Stimulated activated naive B cell treated with anti-CD40 and anti-IgM and Interleukin-4, amounts not matched to agents 10 μg/mL and 1 μg/mL and 100 μg/mL, for 72 hours (primary cell): ENCODE measurements at regions not wholly inside any gene's neighbourhood (a gene's known extent, or its start where the extent isn't known, plus 50 kb on each side); places are given as distances from the start of the nearest gene placed in this dataset.

ENCODE experiments used
- ATAC-seq, 2 donors: fragments of 150-1000 bp; cut with Tn5 transposase; replicated peaks; 2 replicates each; pipeline ENCODE4 v1.10.0; 2021; ENCODE audit warnings: moderate library complexity in 1 of 2
- DNase-seq: peaks from one replicate; pipeline ENCODE4 v3.0.0; 2021
- H3K27ac Mint-ChIP-seq: one replicate; pipeline ENCODE4 v1.8.0; 2022; ENCODE audit warnings: mild to moderate bottlenecking, mixed read lengths
- H3K27me3 Mint-ChIP-seq, 2 donors: one replicate each; pipeline ENCODE4 v1.8.0; 2022; ENCODE audit warnings: mixed read lengths in 2 of 2
- H3K36me3 Mint-ChIP-seq, 2 donors: one replicate each; pipeline ENCODE4 v1.8.0; 2022; ENCODE audit warnings: mixed read lengths in 2 of 2, mild to moderate bottlenecking in 1 of 2
- H3K4me1 Mint-ChIP-seq, 2 donors: one replicate each; pipeline ENCODE4 v1.8.0; 2022; ENCODE audit warnings: mixed read lengths in 2 of 2, mild to moderate bottlenecking in 1 of 2
- H3K4me3 Mint-ChIP-seq, 2 donors: one replicate each; pipeline ENCODE4 v1.8.0; 2022; ENCODE audit warnings: mild to moderate bottlenecking in 2 of 2, mixed read lengths in 2 of 2, moderate library complexity in 1 of 2
- H3K9me3 Mint-ChIP-seq, 2 donors: one replicate each; pipeline ENCODE4 v1.8.0; 2022; ENCODE audit warnings: mixed read lengths in 2 of 2, mild to moderate bottlenecking in 1 of 2

DNA sequence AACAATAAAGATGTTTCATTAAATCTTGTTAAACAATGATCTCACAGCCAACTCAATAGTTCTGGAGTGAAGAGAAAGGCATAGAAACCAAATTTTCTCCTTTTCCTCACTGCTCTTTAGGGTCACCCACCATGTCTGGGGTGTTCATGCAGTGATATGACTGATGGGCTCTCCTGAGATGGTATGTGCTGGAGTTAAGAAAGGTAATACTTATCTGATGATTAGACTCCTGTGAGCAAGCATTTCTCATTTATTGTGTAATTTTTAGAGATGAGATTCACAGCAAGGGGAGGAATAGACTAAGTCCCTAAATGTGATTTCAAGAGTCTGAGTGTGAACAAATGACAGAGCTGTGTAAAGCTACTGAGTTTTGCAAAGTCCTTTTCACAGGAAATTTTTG is 1361.3 kb upstream of the CELF2 start:
- no peaks in the 10 kb centered on the region for H3K27me3 Mint-ChIP-seq
- H3K27ac Mint-ChIP-seq = no peak overlapping the region
- H3K9me3 Mint-ChIP-seq = peaks cover 4 to 16% of the 10 kb centered on the region in 2 donors

GRCh38 chr10:9656996-9657395 is 1360.7 kb upstream of the CELF2 start:
- Mint-ChIP-seq H3K4me1 (no peaks in the 10 kb centered on the region), H3K4me3 (no peak overlapping the region), H3K27me3 (no peaks in the 10 kb centered on the region), H3K36me3 (no peaks in the 10 kb centered on the region), H3K9me3 (peaks cover 7 to 18% of the 10 kb centered on the region in 2 donors), H3K27ac (no peak overlapping the region)
- ATAC-seq (no peak), DNase-seq (no peak)

More for the DNA sequence above, 1361.3 kb upstream of the CELF2 start:
- H3K4me3 Mint-ChIP-seq = no peak overlapping the region
- no peaks in the 10 kb centered on the region for H3K4me1 Mint-ChIP-seq
- ATAC-seq = no peak
- DNase-seq = no peak
- H3K36me3 Mint-ChIP-seq = no peaks in the 10 kb centered on the region

- ATAC-seq = no peak
- no peaks in the 10 kb centered on the region for H3K27me3 Mint-ChIP-seq
- H3K36me3 Mint-ChIP-seq = no peaks in the 10 kb centered on the region
- H3K9me3 Mint-ChIP-seq = peaks cover 7 to 16% of the 10 kb centered on the region in 2 donors
- no peak overlapping the region for H3K4me3 Mint-ChIP-seq
- no peaks in the 10 kb centered on the region for H3K4me1 Mint-ChIP-seq
- H3K27ac Mint-ChIP-seq = no peak overlapping the region
- DNase-seq = no peak
Measured at GRCh38 chr10:9657530-9657929, 1360.1 kb upstream of the CELF2 start.

DNA sequence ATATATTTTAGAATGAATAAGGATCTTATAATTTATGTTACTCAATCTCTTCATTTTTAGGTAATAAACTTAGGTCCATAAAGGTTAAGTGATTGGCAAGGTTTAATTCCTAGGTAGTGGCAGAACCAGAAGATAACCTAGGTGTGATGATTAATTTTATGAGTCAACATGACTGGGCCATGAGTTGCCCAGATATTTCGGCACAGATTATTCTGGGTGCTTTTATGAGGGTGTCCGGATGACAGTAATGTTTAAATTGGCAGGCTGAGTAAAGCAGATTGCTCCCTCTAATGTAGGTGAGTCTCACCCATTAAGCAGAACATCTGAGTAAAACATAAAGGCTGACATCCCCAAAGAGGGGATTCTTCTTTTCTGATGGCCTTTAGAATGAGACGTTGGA is 1349.3 kb upstream of the CELF2 start:
- ATAC-seq (no peak), DNase-seq (no peak)
- Mint-ChIP-seq H3K4me3 (no peak overlapping the region), H3K9me3 (no peaks in the 10 kb centered on the region), H3K4me1 (no peaks in the 10 kb centered on the region), H3K36me3 (no peaks in the 10 kb centered on the region), H3K27ac (no peak overlapping the region), H3K27me3 (no peaks in the 10 kb centered on the region)

GRCh38 chr10:9670911-9671310 is 1346.8 kb upstream of the CELF2 start:
- Mint-ChIP-seq H3K27ac (no peak overlapping the region), H3K36me3 (no peaks in the 10 kb centered on the region), H3K4me1 (no peaks in the 10 kb centered on the region), H3K4me3 (no peak overlapping the region), H3K27me3 (no peaks in the 10 kb centered on the region), H3K9me3 (no peaks in the 10 kb centered on the region)
- no peak for ATAC-seq
- DNase-seq = no peak

DNA sequence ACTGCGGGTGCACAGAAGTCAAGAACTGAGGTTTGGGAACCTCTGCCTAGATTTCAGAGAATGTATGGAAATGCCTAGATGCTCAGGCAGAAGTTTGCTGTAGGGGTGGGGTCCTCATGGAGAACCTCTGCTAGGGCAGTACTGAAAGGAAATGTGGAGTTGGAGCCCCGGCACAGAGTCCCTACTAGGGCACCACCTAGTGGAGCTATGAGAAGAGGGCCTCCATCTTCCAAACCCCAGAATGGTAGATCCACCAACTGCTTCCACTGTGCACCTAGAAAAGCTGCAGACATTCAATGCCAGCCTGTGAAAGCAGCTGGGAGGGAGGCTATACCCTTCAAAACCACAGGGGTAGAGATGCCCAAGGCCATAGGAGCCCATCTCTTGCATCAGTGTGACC is 1336.0 kb upstream of the CELF2 start:
- peaks cover 7 to 12% of the 10 kb centered on the region in 2 donors for H3K9me3 Mint-ChIP-seq
- H3K27me3 Mint-ChIP-seq = peaks cover 0 to 6% of the 10 kb centered on the region in 2 donors
- no peaks in the 10 kb centered on the region for H3K36me3 Mint-ChIP-seq
- ATAC-seq (no peak), DNase-seq (no peak)
- no peak overlapping the region for H3K27ac Mint-ChIP-seq
- H3K4me3 Mint-ChIP-seq = no peak overlapping the region
- H3K4me1 Mint-ChIP-seq = no peaks in the 10 kb centered on the region

- peaks cover 0 to 6% of the 10 kb centered on the region in 2 donors for H3K27me3 Mint-ChIP-seq
Measured at GRCh38 chr10:9682802-9683201, 1334.9 kb upstream of the CELF2 start.

GRCh38 chr10:9684186-9684585 is 1333.5 kb upstream of the CELF2 start:
- peaks cover 7 to 11% of the 10 kb centered on the region in 2 donors for H3K9me3 Mint-ChIP-seq
- DNase-seq (no peak), ATAC-seq (no peak)
- H3K27me3 Mint-ChIP-seq = peaks cover 0 to 6% of the 10 kb centered on the region in 2 donors
- no peaks in the 10 kb centered on the region for H3K36me3 Mint-ChIP-seq
- no peaks in the 10 kb centered on the region for H3K4me1 Mint-ChIP-seq
- H3K27ac Mint-ChIP-seq = no peak overlapping the region
- H3K4me3 Mint-ChIP-seq = no peak overlapping the region

More at GRCh38 chr10:9682802-9683201, 1334.9 kb upstream of the CELF2 start:
- no peak for DNase-seq
- no peak for ATAC-seq
- Mint-ChIP-seq H3K4me3 (no peak overlapping the region), H3K36me3 (no peaks in the 10 kb centered on the region), H3K27ac (no peak overlapping the region), H3K9me3 (peaks cover 7 to 12% of the 10 kb centered on the region in 2 donors), H3K4me1 (no peaks in the 10 kb centered on the region)

- H3K4me3 Mint-ChIP-seq = no peak overlapping the region
- no peaks in the 10 kb centered on the region for H3K4me1 Mint-ChIP-seq
Measured at GRCh38 chr10:9685596-9685995, 1332.1 kb upstream of the CELF2 start.

DNA sequence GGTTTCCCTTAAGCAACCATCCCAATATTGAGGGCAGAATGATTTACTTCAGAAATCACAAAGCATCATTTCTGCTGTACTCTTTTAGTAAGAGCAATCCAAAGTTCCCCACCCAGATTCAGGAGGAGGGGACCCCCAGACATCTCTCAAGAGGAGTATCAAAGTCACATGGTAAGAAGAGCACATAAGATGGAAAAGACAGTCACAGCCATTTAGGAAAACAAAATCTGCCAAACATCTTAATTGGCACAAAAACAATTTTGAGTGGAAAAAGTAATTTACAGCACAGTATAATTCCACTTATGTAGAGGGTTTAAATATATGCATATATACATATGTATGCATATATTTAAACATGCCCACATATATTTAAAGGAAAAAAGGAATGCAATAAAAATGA is 1329.0 kb upstream of the CELF2 start:
- H3K27me3 Mint-ChIP-seq = no peaks in the 10 kb centered on the region
- no peaks in the 10 kb centered on the region for H3K9me3 Mint-ChIP-seq
- no peak overlapping the region for H3K27ac Mint-ChIP-seq
- no peak for ATAC-seq
- no peak for DNase-seq
- H3K4me1 Mint-ChIP-seq = no peaks in the 10 kb centered on the region
- no peak overlapping the region for H3K4me3 Mint-ChIP-seq
- H3K36me3 Mint-ChIP-seq = no peaks in the 10 kb centered on the region

More at GRCh38 chr10:9685596-9685995, 1332.1 kb upstream of the CELF2 start:
- Mint-ChIP-seq H3K27me3 (peaks cover 0 to 6% of the 10 kb centered on the region in 2 donors), H3K9me3 (peaks cover under 1 to 6% of the 10 kb centered on the region in 2 donors), H3K36me3 (no peaks in the 10 kb centered on the region), H3K27ac (no peak overlapping the region)
- DNase-seq = no peak
- ATAC-seq = no peak

- H3K4me1 Mint-ChIP-seq = peaks cover 1 to 6% of the 10 kb centered on the region in 2 donors
- no peaks in the 10 kb centered on the region for H3K27me3 Mint-ChIP-seq
- no peak overlapping the region for H3K4me3 Mint-ChIP-seq
- H3K9me3 Mint-ChIP-seq = peaks cover 5 to 7% of the 10 kb centered on the region in 2 donors
- ATAC-seq = peak; percentile 48 to 60
- peak overlapping the region; percentile 26 for H3K27ac Mint-ChIP-seq
- H3K36me3 Mint-ChIP-seq = no peaks in the 10 kb centered on the region
- DNase-seq = no peak
Measured at GRCh38 chr10:9707216-9707615, 1310.5 kb upstream of the CELF2 start.

- Mint-ChIP-seq H3K9me3 (peaks cover 12 to 16% of the 10 kb centered on the region in 2 donors), H3K27ac (no peak overlapping the region), H3K4me1 (peaks cover 1 to 6% of the 10 kb centered on the region in 2 donors), H3K36me3 (peaks cover 0 to 2% of the 10 kb centered on the region in 2 donors), H3K4me3 (no peak overlapping the region), H3K27me3 (no peaks in the 10 kb centered on the region)
- DNase-seq = no peak
- ATAC-seq = no peak
Measured at GRCh38 chr10:9709849-9710248, 1307.8 kb upstream of the CELF2 start.

- Mint-ChIP-seq H3K27me3 (no peaks in the 10 kb centered on the region), H3K27ac (no peak overlapping the region), H3K9me3 (peaks cover 12 to 16% of the 10 kb centered on the region in 2 donors), H3K4me3 (no peak overlapping the region), H3K4me1 (peaks cover under 1 to 2% of the 10 kb centered on the region in 2 donors), H3K36me3 (peaks cover 0 to 2% of the 10 kb centered on the region in 2 donors)
- DNase-seq (no peak), ATAC-seq (no peak)
Measured at GRCh38 chr10:9712393-9712792, 1305.3 kb upstream of the CELF2 start.

DNA sequence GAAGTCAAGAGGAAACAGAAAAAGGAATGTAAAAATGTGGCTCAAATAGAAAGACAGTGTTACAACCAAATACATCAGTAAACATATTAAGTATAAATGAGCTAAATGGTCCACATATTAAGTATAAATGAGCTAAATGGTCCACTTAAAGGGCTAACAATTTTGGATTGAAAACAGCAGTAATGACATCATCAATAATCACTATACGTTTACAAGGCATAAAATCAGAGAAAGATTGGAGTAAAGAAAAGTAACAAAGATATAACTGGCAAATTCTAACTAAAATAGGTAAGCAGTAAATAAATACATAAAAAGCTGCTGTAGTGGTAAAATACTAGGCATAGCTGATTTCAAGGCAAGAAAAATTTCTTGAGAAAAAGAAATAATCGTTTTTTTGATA is 1298.4 kb upstream of the CELF2 start:
- H3K36me3 Mint-ChIP-seq = no peaks in the 10 kb centered on the region
- H3K4me3 Mint-ChIP-seq = no peak overlapping the region
- ATAC-seq = no peak
- DNase-seq = no peak
- no peak overlapping the region for H3K27ac Mint-ChIP-seq
- H3K9me3 Mint-ChIP-seq = peaks cover 2 to 3% of the 10 kb centered on the region in 2 donors
- no peaks in the 10 kb centered on the region for H3K4me1 Mint-ChIP-seq
- no peaks in the 10 kb centered on the region for H3K27me3 Mint-ChIP-seq

DNA sequence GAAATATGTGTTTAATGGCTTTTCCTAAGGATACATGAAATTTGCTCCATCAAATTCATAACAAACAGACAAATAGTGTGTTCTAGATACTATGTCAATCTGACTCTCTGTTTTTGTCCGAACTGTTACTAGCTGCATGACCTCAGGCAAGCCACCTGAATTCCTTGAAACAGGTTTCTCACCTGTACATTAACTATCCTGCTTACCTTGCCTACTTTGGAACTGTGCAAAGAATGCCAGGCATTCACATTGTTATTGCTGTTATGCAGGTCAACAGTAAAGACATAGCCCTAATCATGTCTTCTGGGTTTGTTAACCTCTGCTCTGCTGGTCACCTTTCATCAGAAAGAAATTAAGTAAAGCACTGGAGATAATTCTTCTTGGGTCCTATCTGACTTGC is 1283.9 kb upstream of the CELF2 start:
- Mint-ChIP-seq H3K4me3 (no peak overlapping the region), H3K36me3 (no peaks in the 10 kb centered on the region), H3K27me3 (no peaks in the 10 kb centered on the region), H3K27ac (no peak overlapping the region), H3K4me1 (no peaks in the 10 kb centered on the region), H3K9me3 (peaks cover 0 to under 1% of the 10 kb centered on the region in 2 donors)
- ATAC-seq (no peak), DNase-seq (no peak)

DNA sequence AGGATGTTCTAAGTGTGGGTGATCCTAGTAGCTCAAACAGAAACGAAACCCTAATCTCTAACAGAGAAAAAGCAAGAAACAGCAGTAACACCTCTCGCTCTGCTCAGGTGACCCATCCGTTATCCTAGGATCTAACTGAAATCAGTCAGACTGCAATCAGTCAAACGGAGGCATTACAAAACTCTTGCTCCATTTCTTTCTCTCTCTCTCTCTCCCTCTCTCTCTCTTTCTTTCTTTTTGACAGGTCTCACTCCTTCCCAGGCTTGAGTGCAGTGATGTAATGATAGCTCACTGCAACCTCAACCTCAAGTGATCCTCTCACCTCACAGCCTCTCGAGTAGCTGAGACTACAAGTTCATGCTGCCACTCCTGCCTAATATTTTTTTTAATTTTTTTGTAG is 1283.5 kb upstream of the CELF2 start:
- DNase-seq (no peak), ATAC-seq (no peak)
- H3K4me3 Mint-ChIP-seq = no peak overlapping the region
- no peaks in the 10 kb centered on the region for H3K27me3 Mint-ChIP-seq
- H3K9me3 Mint-ChIP-seq = no peaks in the 10 kb centered on the region
- no peaks in the 10 kb centered on the region for H3K36me3 Mint-ChIP-seq
- no peak overlapping the region for H3K27ac Mint-ChIP-seq
- no peaks in the 10 kb centered on the region for H3K4me1 Mint-ChIP-seq
